Fibroblast of skin of back (primary cell): ENCODE measurements at regions not wholly inside any gene's neighbourhood (a gene's known extent, or its start where the extent isn't known, plus 50 kb on each side); places are given as distances from the start of the nearest gene placed in this dataset.

Source experiments
- DNase-seq: peaks from one replicate; pipeline ENCODE4 v3.0.0-alpha.2; 2013

DNA sequence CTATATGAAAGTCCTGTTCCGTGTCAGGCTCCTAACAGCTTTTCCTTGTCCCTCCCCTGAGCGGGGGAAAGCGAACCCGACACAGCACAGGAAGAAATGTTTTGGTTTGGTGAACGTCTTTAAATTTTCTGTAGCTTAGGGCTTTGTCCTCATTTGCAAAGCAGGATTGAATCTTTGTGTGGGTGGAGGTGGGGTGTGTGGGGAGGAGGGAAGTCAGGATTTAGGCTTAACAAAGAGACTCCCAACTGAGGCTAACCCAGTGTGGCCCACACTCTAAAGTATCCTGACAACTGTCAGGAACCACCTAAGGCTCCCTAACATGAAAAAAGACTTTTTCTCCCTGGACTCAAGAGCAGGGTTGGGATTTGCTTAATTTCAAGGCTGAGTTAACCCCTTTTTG is 376.2 kb upstream of the C1orf174 start:
- no peak for DNase-seq

DNA sequence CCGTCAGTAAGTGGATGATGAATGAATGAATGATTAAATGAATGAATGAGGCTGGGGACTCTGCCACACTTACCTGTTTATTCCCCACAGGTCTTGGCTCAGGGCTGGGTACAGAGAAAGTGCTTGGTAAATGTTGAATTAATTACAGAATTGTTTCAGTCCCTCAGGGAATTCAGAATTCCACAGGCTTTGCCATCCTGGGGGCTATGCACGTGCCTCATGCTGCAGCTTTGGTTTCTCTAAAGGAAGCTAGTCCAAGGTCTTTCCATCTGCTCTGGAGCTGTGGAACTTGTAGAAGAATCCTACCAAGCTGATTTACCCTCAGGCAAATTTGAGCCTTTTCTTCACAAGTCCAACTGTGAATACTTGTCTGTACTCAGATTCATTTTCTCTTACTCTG is 376.8 kb upstream of the AJAP1 start:
- no peak for DNase-seq

DNA sequence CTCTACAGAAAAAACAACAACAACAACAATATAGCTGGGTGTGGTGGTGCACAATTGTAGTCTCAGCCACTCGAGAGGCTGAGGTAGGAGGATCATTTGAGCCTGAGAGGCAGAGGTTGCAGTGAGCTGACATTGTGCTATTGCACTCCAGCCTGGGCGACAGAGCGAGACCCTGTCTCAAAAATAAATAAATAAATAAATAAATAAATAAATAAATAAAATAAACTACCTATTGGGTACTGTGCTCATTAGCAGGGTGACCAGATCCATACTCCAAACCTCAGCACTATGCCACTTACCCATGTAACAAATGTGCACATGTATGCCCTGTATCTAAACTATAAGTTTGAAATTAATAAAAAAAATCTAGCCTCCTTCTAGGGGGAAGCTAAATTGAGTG is 369.4 kb upstream of the AJAP1 start:
- no peak for DNase-seq

DNA sequence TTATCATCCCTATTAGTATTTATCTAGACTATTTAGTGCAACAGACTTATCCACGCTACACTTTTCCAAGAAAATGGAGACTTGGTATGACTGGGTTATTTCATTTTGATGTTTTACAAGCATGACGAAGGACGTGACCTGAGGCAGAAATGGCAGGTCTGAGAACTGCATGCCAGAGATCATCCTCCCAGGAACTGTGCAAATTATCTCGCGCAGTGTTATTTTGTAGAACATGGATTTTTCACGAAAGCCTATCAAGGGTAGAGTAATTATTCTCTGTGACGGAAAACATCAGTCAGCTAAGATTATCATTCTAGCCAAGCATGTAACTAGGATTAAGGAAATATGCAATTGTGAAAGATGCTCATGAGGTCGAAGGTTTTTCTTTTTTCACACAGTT is 361.5 kb upstream of the AJAP1 start:
- DNase-seq: no peak

DNA sequence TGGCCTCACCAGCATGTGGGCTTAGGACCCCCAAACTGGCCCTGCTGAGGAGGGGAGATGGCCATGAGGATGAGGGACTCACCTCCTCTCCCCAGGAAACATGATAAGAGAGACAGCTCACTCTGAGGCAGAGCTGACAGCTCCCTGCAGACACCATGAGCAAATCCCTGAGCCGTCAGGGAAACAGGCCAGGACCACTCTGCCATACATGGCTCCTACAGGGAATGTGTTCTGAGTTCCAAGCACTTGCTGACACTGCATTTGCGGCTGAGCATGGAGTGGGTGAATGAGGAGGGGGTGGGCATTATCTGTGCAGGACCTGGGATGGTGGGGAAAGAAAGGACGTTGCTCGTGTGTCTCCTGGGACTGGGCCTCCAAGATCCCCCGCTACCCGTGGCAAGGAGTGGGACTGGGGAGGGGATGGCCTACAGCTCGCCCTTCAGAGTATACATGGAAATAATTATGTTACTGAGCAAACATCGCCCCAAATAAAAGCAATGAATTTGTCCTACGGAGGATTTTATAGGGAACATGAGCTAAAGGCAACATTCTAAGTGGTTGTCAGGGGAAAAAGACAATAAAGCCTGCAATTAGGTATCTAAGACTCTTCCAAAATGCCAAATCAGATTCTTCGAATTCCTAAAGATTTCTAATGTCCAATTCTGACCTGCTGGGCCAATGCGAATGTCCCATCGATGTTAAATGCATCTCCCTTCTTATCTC is 355.9 kb upstream of the AJAP1 start:
- DNase-seq: no peak

DNA sequence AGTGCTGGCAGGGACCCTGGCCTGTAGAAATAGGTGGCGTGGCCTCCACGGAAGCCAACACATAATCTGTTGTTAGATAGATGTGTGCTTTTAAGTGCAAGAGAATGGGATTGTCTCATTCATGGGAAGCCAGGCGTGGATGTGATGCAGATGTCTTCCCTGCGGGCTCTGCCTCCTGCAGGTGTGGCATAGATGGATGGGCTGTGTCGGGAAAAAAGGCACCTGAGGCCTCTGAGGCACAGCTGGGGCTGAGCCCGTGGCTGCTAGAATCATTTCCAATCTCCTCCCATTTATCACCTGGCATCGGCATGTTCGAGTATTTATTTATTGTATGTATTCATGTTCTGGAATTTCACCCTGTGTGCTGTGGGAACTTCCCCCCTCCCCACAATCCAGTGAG is 353.4 kb upstream of the AJAP1 start:
- no peak for DNase-seq

DNA sequence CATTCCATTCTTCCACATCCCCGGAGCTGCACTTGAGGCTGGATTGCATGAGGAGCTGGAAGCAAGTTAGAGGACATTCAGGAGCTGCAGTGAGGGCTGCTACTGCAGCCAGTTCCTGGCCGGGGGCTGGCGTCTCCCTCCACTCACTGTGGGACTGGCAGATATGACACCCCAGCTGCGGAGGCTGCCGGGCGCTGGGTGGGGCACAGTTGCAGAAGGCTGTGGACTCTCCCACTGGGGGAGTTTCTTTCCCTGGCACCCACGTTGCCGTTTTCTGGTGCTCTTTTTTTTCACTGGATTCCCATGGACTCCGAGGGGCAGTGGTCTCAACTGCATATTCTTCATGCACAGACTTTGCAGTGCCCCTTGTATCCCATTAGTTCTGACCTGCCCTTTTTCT is 351.1 kb upstream of the AJAP1 start:
- no peak for DNase-seq

- peak; percentile 70 for DNase-seq
These were observed 348.7 kb upstream of the AJAP1 start for GRCh38 chr1:4305526-4306301.

DNA sequence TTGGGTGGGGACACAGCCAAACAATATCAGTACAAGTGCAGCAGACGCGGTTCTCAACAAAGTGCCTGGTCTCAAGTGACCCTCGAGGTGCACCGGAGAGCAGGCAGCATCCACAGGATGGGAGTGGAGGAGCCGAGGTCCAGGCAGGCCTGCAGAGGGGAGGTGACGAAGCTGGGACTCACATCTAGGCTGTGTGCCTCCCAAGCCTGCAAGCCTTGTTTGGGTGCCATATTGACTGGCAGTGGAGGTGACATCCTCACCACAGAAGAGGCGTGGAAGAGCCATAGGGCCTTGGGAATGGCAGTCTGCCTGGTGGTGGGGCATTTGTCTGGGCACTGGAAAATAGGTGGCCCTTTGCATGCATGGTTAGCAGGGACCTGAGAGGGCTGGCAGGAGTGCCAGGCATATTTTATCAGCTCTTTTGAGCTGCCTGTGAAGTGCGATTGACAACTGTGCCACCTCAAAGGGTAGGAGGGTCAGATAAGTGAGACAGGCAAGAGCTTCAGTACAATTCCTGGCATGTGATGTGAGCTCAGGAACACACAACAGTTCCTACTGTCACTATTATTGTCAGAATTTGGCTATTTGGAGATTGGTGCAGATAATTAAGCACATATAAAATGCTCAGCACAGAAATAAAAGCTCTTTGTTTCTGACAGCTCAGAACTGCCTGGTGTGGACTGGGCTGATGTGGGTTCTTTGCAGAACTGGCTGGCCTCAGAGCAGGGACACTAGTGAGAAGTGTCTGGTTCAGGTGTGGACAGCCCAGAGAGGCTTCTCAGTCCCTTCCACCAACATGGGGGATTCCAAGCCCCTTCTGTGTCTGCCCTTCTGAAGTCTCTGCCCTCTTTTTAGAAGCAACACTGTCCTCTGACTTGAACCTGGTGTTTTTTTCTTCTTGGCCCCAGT is 347.6 kb upstream of the AJAP1 start:
- DNase-seq: no peak

GRCh38 chr1:4307468-4307845 is 347.0 kb upstream of the AJAP1 start:
- peak; percentile 20 for DNase-seq

DNA sequence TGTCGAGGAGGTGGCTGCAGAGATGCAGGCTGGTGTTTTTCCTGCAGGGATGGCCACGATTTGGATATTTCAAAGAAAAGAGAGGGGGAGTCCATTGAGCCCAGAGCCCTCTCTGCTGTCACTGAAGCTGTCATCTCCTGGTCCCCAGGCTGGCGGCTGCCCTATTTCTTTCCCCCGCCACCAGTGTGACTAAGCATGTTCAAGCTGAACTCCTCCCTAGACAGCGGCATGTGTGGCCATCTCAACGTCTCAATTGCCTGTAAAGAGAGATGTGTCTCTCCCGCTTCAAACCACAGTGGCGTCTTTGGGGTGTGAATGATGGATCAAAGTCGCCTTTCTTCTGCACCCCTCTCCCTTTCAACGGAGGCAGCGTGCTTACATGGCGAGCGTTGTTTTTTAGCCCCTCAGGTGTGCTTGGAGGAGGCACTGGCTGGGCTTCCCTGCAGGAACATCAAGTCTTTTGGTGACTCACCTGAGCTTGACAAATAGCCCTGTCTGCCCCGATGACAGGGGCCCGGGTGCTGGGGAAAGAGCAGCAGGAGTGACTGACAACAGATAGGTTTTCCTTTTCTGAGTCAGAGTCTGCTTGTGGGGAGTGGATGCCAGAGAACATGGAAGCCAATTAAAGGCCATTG is 346.4 kb upstream of the AJAP1 start:
- no peak for DNase-seq

DNA sequence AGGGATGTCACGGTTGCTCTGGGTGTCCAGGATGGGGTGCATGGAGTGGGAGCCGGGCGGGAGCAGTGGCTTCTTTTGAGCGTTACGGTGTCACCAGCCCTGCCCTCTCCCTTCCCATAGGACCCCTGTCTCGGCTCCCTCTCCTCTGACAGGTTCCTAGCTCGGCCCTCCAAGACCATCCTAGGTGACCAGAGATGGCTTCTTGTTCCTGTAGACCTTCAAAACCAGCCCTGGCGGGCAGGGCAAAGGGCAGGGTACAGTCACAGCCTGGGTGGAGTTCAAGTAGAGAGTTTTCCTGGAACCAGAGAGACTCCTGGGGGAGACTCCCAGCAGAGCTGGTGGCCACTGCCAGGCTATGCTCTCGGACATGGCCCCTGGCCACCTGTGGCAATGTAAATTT is 345.6 kb upstream of the AJAP1 start:
- no peak for DNase-seq

- DNase-seq: no peak
These were observed 344.6 kb upstream of the AJAP1 start for GRCh38 chr1:4309676-4310320.

- no peak for DNase-seq
These were observed 343.9 kb upstream of the AJAP1 start for GRCh38 chr1:4310396-4310923.

DNA sequence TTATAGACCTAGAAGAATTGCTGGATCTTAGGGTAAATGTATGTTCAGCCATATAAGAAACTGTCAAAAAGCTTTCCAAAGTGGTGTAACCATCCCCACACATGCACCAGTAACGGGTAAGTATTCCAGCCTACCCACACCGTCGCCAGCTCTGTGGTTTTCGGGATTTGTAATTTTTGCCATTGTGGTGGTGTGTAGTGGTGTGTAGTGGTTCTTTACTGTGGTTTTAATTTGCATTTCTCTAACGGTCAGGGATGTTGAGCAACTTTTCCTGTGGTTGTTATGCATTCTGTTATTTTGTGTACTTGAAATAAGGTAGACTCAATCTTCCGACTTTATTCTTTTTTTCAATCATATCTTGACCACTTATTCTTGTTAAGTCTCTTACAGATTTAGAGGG is 342.4 kb upstream of the AJAP1 start:
- no peak for DNase-seq

- no peak for DNase-seq
These were observed 339.2 kb upstream of the AJAP1 start for GRCh38 chr1:4315202-4315601.

- no peak for DNase-seq
These were observed 337.2 kb upstream of the AJAP1 start for GRCh38 chr1:4317207-4317606.

DNA sequence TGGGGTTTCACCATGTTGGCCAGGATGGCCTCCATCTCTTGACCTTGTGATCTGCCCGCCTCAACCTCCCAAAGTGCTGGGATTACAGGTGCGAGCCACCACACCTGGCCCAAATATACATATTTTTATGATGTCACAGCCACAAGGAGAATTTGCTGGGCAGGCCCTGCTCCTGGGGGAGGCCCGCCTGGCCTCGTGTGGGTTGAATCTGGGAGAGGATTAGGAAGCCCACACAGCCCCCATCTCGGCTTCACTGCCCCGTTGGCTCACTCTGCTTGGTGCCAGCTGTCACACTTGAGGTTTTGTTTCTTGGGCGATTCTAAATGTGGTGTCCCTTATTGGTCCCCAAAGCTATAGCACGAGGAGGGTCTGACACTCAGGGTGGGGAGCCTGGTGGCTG is 335.7 kb upstream of the AJAP1 start:
- DNase-seq: no peak

DNA sequence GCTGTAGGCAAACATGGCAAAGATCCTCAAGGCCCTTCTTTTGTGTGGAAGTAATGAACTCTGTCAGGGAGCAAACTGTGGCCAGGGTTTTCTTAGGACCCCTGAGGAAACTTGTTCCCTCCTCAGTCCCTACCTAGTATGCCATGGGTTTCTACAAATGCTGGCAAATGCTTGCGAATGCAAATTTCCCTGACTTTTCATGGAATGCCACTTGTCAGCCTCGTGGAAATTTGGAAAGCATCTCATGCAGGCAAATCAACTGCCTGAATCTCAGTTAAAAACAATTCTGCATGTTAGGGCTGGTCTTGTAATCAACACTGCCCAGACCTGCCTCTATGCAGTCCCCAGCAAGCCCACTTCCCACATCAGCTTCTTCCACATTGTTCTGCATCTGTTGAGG is 334.9 kb upstream of the AJAP1 start:
- DNase-seq: no peak

DNA sequence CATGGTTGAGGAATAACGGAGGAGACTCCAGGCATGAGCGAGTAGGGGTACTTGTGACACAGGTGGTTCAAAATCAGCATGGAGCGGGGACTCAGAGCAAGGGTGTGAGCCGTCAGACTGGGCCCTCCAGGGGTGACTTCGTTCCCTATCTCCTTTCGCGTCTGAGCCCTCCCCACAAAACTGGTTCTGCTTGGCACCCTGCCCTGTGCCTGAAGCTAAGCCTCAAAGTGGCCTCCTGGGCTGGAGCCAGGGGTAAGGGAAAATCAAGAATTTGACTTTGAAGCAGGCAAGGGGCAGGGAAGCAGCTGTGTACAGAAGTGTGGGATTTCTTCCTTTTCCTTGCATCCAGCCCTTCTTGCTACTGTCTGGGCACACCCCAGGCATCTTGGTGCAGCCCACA is 331.5 kb upstream of the AJAP1 start:
- DNase-seq: no peak

- no peak for DNase-seq
These were observed 331.1 kb upstream of the AJAP1 start for GRCh38 chr1:4323309-4323708.

DNA sequence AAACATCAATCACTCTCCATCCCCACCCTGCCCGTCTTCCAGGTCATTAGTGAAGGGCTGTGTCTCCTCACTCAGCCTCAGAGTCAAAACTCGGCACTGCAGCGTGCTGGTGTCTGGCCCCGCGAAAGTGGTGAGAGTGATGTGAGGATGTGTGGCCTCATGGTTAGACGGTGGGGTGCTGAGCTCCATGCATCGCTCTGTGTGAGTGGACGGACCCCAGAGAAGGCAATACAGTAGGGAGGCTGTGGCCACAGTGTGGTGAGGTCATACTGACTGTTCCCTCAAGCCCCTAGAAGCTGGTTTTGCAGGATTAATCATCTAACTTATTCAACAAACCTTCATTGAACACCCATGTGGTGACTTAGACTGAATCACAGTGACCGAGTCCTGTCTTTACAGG is 329.9 kb upstream of the AJAP1 start:
- no peak for DNase-seq
